ENCODE measurements at regions not wholly inside any gene's neighbourhood (a gene's known extent, or its start where the extent isn't known, plus 50 kb on each side); places are given as distances from the start of the nearest gene placed in this dataset.

DNA sequence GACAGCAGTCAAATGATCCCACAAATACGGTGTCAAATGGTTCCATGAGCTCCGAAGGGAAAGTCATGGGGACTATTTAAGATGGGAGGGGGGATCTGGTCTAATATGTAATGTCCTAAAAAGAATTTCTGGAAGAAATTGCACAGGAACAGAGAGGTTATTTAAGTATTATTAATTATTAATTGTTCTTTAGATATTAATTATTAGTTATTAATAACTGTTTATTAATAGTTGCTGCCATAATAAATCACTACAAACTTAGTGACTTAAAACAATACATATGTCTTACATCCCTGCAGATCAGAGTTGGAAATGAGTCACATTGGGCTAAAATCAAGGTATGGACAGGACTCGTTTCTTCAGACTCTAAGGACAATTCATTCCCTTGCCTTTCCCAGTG is 588.2 kb upstream of the NR2F2 start:
- DNase-seq, result no peak
- TF ChIP-seq, protein P1, sequence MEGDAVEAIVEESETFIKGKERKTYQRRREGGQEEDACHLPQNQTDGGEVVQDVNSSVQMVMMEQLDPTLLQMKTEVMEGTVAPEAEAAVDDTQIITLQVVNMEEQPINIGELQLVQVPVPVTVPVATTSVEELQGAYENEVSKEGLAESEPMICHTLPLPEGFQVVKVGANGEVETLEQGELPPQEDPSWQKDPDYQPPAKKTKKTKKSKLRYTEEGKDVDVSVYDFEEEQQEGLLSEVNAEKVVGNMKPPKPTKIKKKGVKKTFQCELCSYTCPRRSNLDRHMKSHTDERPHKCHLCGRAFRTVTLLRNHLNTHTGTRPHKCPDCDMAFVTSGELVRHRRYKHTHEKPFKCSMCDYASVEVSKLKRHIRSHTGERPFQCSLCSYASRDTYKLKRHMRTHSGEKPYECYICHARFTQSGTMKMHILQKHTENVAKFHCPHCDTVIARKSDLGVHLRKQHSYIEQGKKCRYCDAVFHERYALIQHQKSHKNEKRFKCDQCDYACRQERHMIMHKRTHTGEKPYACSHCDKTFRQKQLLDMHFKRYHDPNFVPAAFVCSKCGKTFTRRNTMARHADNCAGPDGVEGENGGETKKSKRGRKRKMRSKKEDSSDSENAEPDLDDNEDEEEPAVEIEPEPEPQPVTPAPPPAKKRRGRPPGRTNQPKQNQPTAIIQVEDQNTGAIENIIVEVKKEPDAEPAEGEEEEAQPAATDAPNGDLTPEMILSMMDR (IDR thresholded peaks at IDR 0.05; ENCODE audit: unreplicated experiment), result no peak
- intact Hi-C loops (cut with micrococcal nuclease; ENCODE audit: unreplicated experiment), result no loop called here
- BruUV-seq (replicated peaks), result no TSS peak
- CTCF ChIA-PET, result no interaction called here
- Mint-ChIP-seq H3K36me3 (ENCODE audit: insufficient read depth, unreplicated experiment) (no peaks in the 10 kb centered on the region), H3K27me3 (ENCODE audit: unreplicated experiment) (no peaks in the 10 kb centered on the region), H3K4me3 (ENCODE audit: low read depth, unreplicated experiment) (no peak overlapping the region), H3K27ac (ENCODE audit: unreplicated experiment) (no peak overlapping the region), H3K4me1 (ENCODE audit: low read depth, unreplicated experiment) (no peaks in the 10 kb centered on the region), H3K9me3 (ENCODE audit: low read depth, unreplicated experiment) (peaks cover 5% of the 10 kb centered on the region)

DNA sequence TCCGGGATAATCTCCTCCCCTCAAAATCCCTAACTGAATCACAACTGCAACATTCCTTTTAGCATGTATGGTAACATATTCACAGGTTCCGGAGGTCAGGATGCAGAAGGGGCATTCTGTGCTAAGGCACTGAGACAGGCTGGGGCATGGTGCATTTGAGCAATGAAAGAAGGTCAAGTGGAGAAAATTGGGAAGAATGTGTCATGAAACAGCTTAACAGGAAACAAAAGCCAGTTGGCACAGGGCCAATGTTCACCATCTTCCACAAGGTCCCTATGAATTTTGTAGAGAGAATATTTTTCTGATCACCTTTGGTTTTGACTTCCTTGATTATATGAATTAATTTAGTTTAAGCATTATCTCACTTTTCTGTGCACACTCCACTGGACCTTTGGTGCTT is 587.7 kb upstream of the NR2F2 start:
- no peaks in the 10 kb centered on the region for H3K36me3 Mint-ChIP-seq (ENCODE audit: insufficient read depth, unreplicated experiment)
- BruUV-seq (replicated peaks), result no TSS peak
- H3K27ac Mint-ChIP-seq (ENCODE audit: unreplicated experiment), result no peak overlapping the region
- peaks cover 5% of the 10 kb centered on the region for H3K9me3 Mint-ChIP-seq (ENCODE audit: low read depth, unreplicated experiment)
- intact Hi-C loops (cut with micrococcal nuclease; ENCODE audit: unreplicated experiment), result no loop called here
- H3K4me1 Mint-ChIP-seq (ENCODE audit: low read depth, unreplicated experiment), result no peaks in the 10 kb centered on the region
- CTCF ChIA-PET, result no interaction called here
- no peak for DNase-seq
- TF ChIP-seq, protein P1 (IDR thresholded peaks at IDR 0.05; ENCODE audit: unreplicated experiment), result no peak
- no peaks in the 10 kb centered on the region for H3K27me3 Mint-ChIP-seq (ENCODE audit: unreplicated experiment)
- no peak overlapping the region for H3K4me3 Mint-ChIP-seq (ENCODE audit: low read depth, unreplicated experiment)

DNA sequence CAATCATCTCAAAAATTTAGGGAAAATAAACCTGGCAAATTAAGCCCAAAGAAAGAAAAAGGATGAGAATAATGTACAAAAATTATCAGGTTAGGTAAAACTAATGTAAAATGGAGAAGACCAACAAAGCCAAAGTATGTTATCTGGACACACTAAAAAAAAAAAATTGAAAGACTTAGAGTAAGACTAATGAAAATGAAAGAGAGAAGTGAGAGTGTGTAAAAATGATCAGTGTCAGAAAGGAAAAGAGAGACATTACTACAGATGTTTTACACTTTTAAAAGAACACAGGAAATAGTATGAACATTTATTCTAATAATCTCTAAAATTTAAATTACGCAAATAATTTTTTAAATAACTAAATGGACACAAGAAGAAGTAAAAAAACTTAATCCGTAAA is 573.3 kb upstream of the NR2F2 start:
- Mint-ChIP-seq H3K36me3 (ENCODE audit: insufficient read depth, unreplicated experiment) (no peaks in the 10 kb centered on the region), H3K4me3 (ENCODE audit: low read depth, unreplicated experiment) (no peak overlapping the region), H3K27me3 (ENCODE audit: unreplicated experiment) (no peaks in the 10 kb centered on the region), H3K4me1 (ENCODE audit: low read depth, unreplicated experiment) (peaks cover 7% of the 10 kb centered on the region), H3K27ac (ENCODE audit: unreplicated experiment) (no peak overlapping the region), H3K9me3 (ENCODE audit: low read depth, unreplicated experiment) (no peaks in the 10 kb centered on the region)
- CTCF ChIA-PET, result no interaction called here
- intact Hi-C loops (cut with micrococcal nuclease; ENCODE audit: unreplicated experiment), result no loop called here
- no peak for DNase-seq
- no TSS peak for BruUV-seq (replicated peaks)
- TF ChIP-seq, protein P1 (IDR thresholded peaks at IDR 0.05; ENCODE audit: unreplicated experiment), result no peak

DNA sequence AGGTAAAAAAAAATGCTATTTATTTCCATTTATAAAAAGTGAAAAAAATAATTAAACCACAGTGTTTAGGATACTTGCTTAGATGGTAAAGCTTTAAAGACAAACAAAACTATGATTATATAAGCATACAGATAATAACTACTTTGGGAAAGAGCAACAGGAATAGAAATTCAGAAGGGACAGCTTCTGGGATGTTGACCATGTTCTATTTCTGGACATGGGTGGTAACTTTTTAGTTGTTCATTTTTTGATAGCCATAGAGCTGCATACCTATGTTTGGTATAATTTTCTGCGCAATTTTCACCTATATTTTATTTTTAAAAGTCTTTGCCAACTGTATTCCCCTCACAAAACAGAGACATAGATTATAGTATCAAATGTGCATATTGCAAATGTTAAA is 572.0 kb upstream of the NR2F2 start:
- TF ChIP-seq, protein P1 (IDR thresholded peaks at IDR 0.05; ENCODE audit: unreplicated experiment), result no peak
- BruUV-seq (replicated peaks), result no TSS peak
- no peaks in the 10 kb centered on the region for H3K9me3 Mint-ChIP-seq (ENCODE audit: low read depth, unreplicated experiment)
- no peak overlapping the region for H3K27ac Mint-ChIP-seq (ENCODE audit: unreplicated experiment)
- CTCF ChIA-PET, result no interaction called here
- no peaks in the 10 kb centered on the region for H3K27me3 Mint-ChIP-seq (ENCODE audit: unreplicated experiment)
- peaks cover 16% of the 10 kb centered on the region for H3K4me1 Mint-ChIP-seq (ENCODE audit: low read depth, unreplicated experiment)
- H3K36me3 Mint-ChIP-seq (ENCODE audit: insufficient read depth, unreplicated experiment), result no peaks in the 10 kb centered on the region
- intact Hi-C loops (cut with micrococcal nuclease; ENCODE audit: unreplicated experiment), result no loop called here
- no peak for DNase-seq
- H3K4me3 Mint-ChIP-seq (ENCODE audit: low read depth, unreplicated experiment), result no peak overlapping the region

DNA sequence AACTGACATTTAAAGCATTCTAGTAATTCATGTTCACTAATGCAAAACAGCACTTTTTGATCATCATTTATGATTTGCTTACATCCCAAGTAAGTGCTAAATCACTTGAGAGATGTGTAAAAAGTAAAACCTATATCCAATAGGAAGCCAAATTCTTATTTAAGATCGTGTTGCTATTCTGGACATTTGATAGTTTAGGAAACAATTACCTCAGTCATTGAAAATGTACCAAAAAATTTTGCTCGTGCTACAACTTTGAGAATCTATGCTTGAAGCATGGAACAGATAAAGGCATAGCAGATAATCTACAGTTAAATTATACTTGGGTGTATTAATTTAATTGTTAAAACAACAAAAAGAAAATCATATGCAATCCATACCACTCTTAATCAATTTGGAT is 571.6 kb upstream of the NR2F2 start:
- DNase-seq, result no peak
- Mint-ChIP-seq H3K36me3 (ENCODE audit: insufficient read depth, unreplicated experiment) (no peaks in the 10 kb centered on the region), H3K9me3 (ENCODE audit: low read depth, unreplicated experiment) (no peaks in the 10 kb centered on the region), H3K27me3 (ENCODE audit: unreplicated experiment) (no peaks in the 10 kb centered on the region), H3K4me3 (ENCODE audit: low read depth, unreplicated experiment) (no peak overlapping the region), H3K27ac (ENCODE audit: unreplicated experiment) (no peak overlapping the region), H3K4me1 (ENCODE audit: low read depth, unreplicated experiment) (peaks cover 16% of the 10 kb centered on the region)
- CTCF ChIA-PET, result no interaction called here
- TF ChIP-seq, protein P1 (IDR thresholded peaks at IDR 0.05; ENCODE audit: unreplicated experiment), result no peak
- intact Hi-C loops (cut with micrococcal nuclease; ENCODE audit: unreplicated experiment), result no loop called here
- BruUV-seq (replicated peaks), result no TSS peak

All from Calu3 (cell line).